ENCODE measurements at regions not wholly inside any gene's neighbourhood (a gene's known extent, or its start where the extent isn't known, plus 50 kb on each side); places are given as distances from the start of the nearest gene placed in this dataset.
"Not testable (repeated sequence)": the region's sequence is repeated elsewhere in the genome, so short reads cannot be mapped to it uniquely, and the experiment has no call there.

GRCh38 chr12:60710246-60710645 is 1114.4 kb downstream of the SLC16A7 start:
- peak overlapping the region; percentile 51 for H3K27ac ChIP-seq
- TF ChIP-seq CTCF (IDR thresholded peaks at IDR 0.05) (no peak), ZFX (IDR thresholded peaks at IDR 0.05; ENCODE audit: borderline replicate concordance) (no peak)

GRCh38 chr12:60714141-60714900 is 1118.5 kb downstream of the SLC16A7 start:
- H3K27ac ChIP-seq: no peak overlapping the region
- TF ChIP-seq ZFX (IDR thresholded peaks at IDR 0.05; ENCODE audit: borderline replicate concordance) (no peak), CTCF (IDR thresholded peaks at IDR 0.05) (no peak)

- TF ChIP-seq CTCF (IDR thresholded peaks at IDR 0.05) (no peak), ZFX (IDR thresholded peaks at IDR 0.05; ENCODE audit: borderline replicate concordance) (no peak)
- no peak overlapping the region for H3K27ac ChIP-seq
Observed at GRCh38 chr12:60724475-60724874, 1128.6 kb downstream of the SLC16A7 start.

GRCh38 chr12:60724984-60725383 is 1129.2 kb downstream of the SLC16A7 start:
- no peak for TF ChIP-seq ZFX (IDR thresholded peaks at IDR 0.05; ENCODE audit: borderline replicate concordance)
- H3K27ac ChIP-seq: no peak overlapping the region

GRCh38 chr12:60752589-60752988 is 1156.8 kb downstream of the SLC16A7 start:
- TF ChIP-seq CTCF (IDR thresholded peaks at IDR 0.05) (no peak), ZFX (IDR thresholded peaks at IDR 0.05; ENCODE audit: borderline replicate concordance) (no peak)
- H3K27ac ChIP-seq: no peak overlapping the region

- TF ChIP-seq CTCF (IDR thresholded peaks at IDR 0.05): no peak
- TF ChIP-seq ZFX (IDR thresholded peaks at IDR 0.05; ENCODE audit: borderline replicate concordance): no peak
- no peak overlapping the region for H3K27ac ChIP-seq
Observed at GRCh38 chr12:60758224-60758623, 1162.4 kb downstream of the SLC16A7 start.

- TF ChIP-seq CTCF (IDR thresholded peaks at IDR 0.05): no peak
- TF ChIP-seq ZFX (IDR thresholded peaks at IDR 0.05; ENCODE audit: borderline replicate concordance): no peak
- H3K27ac ChIP-seq: no peak overlapping the region
Observed at GRCh38 chr12:60760965-60761364, 1165.1 kb downstream of the SLC16A7 start.

GRCh38 chr12:60801166-60801565 is 1205.3 kb downstream of the SLC16A7 start:
- H3K27ac ChIP-seq: not testable (repeated sequence)

Measured in 22Rv1 (cell line).